GM04504 (cell line): ENCODE measurements at regions not wholly inside any gene's neighbourhood (a gene's known extent, or its start where the extent isn't known, plus 50 kb on each side); places are given as distances from the start of the nearest gene placed in this dataset.

Experiments
- DNase-seq: peaks from one replicate; pipeline ENCODE4 v3.0.0-alpha.2; 2012; ENCODE audit warnings: low read depth

GRCh38 chr4:56086073-56086541 is 137.4 kb downstream of the CEP135 start:
- no peak for DNase-seq

GRCh38 chr4:56085275-56085674 is 136.5 kb downstream of the CEP135 start:
- DNase-seq = no peak

- no peak for DNase-seq
Measured at GRCh38 chr4:56084851-56085250, 136.1 kb downstream of the CEP135 start.
